Lower leg skin (tissue), 3 donors: ENCODE measurements at regions not wholly inside any gene's neighbourhood (a gene's known extent, or its start where the extent isn't known, plus 50 kb on each side); places are given as distances from the start of the nearest gene placed in this dataset.
"Not testable (repeated sequence)": the region's sequence is repeated elsewhere in the genome, so short reads cannot be mapped to it uniquely, and the experiment has no call there.

Experiments
- POLR2A ChIP-seq, 2 donors: fragments of 450-650 bp; IDR thresholded peaks; one replicate each; pipeline ENCODE4 v1.6.1; 2016 to 2017; ENCODE audit warnings: antibody characterized with exemption in 2 of 2, mild to moderate bottlenecking in 1 of 2, moderate library complexity in 1 of 2
- TF ChIP-seq, protein P1 (sequence below), 3 donors: fragments of 450-650 bp; IDR thresholded peaks; one replicate each; pipeline ENCODE4 v1.5.1; 2016; ENCODE audit warnings: antibody characterized with exemption in 3 of 3, mild to moderate bottlenecking in 3 of 3, moderate library complexity in 2 of 3

DNA sequence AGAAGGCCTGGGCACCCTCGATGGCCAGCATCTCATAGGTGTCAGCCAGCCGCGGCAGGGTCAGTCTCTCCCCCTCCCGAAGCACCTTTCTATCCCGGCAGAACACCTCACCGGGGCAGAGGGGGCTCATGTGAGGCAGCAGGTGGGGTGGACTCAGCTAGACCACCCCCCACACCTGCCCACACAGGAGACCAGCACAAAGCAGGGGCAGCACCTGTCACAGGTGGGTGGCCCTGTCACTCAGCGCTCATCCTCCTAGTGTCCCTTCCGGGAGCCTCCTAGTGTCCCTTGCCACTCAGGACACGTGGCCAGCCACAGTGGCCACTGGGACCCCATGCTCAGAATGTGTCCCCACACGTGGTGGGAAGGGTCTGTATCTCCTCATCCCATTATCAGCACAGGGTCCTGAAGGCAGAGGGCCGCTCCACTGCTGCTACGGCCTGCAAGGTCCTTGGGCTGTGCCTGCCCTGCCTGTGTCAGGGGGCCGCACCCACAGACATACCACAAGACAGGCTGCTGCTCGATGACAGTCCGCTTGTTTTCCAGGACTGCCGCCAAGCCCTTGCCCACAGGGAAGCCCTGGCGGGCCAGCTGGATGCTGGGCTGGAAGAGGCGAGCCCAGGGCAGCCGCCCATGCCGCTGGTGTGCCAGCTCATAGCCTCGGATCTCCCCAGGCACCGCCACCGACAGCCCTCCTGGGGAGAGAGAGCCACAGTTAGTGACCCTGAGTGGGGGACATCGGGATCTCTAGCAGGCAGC is 167.4 kb upstream of the RIMBP3B start:
- not testable (repeated sequence) for TF ChIP-seq POLR2A (IDR thresholded peaks at IDR 0.05)
- TF ChIP-seq, protein P1, sequence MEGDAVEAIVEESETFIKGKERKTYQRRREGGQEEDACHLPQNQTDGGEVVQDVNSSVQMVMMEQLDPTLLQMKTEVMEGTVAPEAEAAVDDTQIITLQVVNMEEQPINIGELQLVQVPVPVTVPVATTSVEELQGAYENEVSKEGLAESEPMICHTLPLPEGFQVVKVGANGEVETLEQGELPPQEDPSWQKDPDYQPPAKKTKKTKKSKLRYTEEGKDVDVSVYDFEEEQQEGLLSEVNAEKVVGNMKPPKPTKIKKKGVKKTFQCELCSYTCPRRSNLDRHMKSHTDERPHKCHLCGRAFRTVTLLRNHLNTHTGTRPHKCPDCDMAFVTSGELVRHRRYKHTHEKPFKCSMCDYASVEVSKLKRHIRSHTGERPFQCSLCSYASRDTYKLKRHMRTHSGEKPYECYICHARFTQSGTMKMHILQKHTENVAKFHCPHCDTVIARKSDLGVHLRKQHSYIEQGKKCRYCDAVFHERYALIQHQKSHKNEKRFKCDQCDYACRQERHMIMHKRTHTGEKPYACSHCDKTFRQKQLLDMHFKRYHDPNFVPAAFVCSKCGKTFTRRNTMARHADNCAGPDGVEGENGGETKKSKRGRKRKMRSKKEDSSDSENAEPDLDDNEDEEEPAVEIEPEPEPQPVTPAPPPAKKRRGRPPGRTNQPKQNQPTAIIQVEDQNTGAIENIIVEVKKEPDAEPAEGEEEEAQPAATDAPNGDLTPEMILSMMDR (IDR thresholded peaks at IDR 0.05), result not testable (repeated sequence)
